ENCODE measurements at regions not wholly inside any gene's neighbourhood (a gene's known extent, or its start where the extent isn't known, plus 50 kb on each side); places are given as distances from the start of the nearest gene placed in this dataset.

GRCh38 chr5:126052791-126053190, 370.4 kb upstream of the GRAMD2B start:
- TF ChIP-seq EP300 (IDR thresholded peaks at IDR 0.05; ENCODE audit: borderline replicate concordance): no peak
- no peak for TF ChIP-seq ZBTB7A (IDR thresholded peaks at IDR 0.05; ENCODE audit: low read depth)
- no peak for TF ChIP-seq MAX (IDR thresholded peaks at IDR 0.05)
- no peak for TF ChIP-seq FOXM1 (IDR thresholded peaks at IDR 0.05; ENCODE audit: borderline replicate concordance, low read depth)
- no peak for TF ChIP-seq CREB1 (IDR thresholded peaks at IDR 0.05; ENCODE audit: low read depth)
- no peak for TF ChIP-seq EGR1 (IDR thresholded peaks at IDR 0.05)
- TF ChIP-seq USF1 (IDR thresholded peaks at IDR 0.05): no peak
- no peak for TF ChIP-seq RAD21 (IDR thresholded peaks at IDR 0.05; ENCODE audit: low read depth)
- no peak for TF ChIP-seq REST (IDR thresholded peaks at IDR 0.05; ENCODE audit: low read depth)
- no peak for TF ChIP-seq TCF12 (IDR thresholded peaks at IDR 0.05; ENCODE audit: low read depth)
- no peak for TF ChIP-seq TAF1 (IDR thresholded peaks at IDR 0.05; ENCODE audit: low read depth)
- TF ChIP-seq YY1 (IDR thresholded peaks at IDR 0.05; ENCODE audit: low read depth): no peak
- TF ChIP-seq TEAD4 (IDR thresholded peaks at IDR 0.05): no peak
- TF ChIP-seq CEBPB (IDR thresholded peaks at IDR 0.05): no peak
- TF ChIP-seq NFIC (IDR thresholded peaks at IDR 0.05): no peak

- no peak for TF ChIP-seq MAX (IDR thresholded peaks at IDR 0.05)
- no peak for TF ChIP-seq EP300 (IDR thresholded peaks at IDR 0.05; ENCODE audit: borderline replicate concordance)
- no peak for TF ChIP-seq CREB1 (IDR thresholded peaks at IDR 0.05; ENCODE audit: low read depth)
- TF ChIP-seq REST (IDR thresholded peaks at IDR 0.05; ENCODE audit: low read depth): no peak
- no peak for TF ChIP-seq NFIC (IDR thresholded peaks at IDR 0.05)
- TF ChIP-seq TEAD4 (IDR thresholded peaks at IDR 0.05): no peak
- TF ChIP-seq TCF12 (IDR thresholded peaks at IDR 0.05; ENCODE audit: low read depth): no peak
- no peak for TF ChIP-seq RAD21 (IDR thresholded peaks at IDR 0.05; ENCODE audit: low read depth)
- no peak for TF ChIP-seq EGR1 (IDR thresholded peaks at IDR 0.05)
- no peak for TF ChIP-seq CEBPB (IDR thresholded peaks at IDR 0.05)
- no peak for TF ChIP-seq ZBTB7A (IDR thresholded peaks at IDR 0.05; ENCODE audit: low read depth)
- TF ChIP-seq TAF1 (IDR thresholded peaks at IDR 0.05; ENCODE audit: low read depth): no peak
- TF ChIP-seq USF1 (IDR thresholded peaks at IDR 0.05): no peak
- TF ChIP-seq YY1 (IDR thresholded peaks at IDR 0.05; ENCODE audit: low read depth): no peak
- TF ChIP-seq FOXM1 (IDR thresholded peaks at IDR 0.05; ENCODE audit: borderline replicate concordance, low read depth): no peak
Measured at GRCh38 chr5:126053630-126054029, 369.6 kb upstream of the GRAMD2B start.

GRCh38 chr5:126054577-126055347, 368.4 kb upstream of the GRAMD2B start:
- no peak for TF ChIP-seq EP300 (IDR thresholded peaks at IDR 0.05; ENCODE audit: borderline replicate concordance)
- no peak for TF ChIP-seq MAX (IDR thresholded peaks at IDR 0.05)
- TF ChIP-seq REST (IDR thresholded peaks at IDR 0.05; ENCODE audit: low read depth): no peak
- no peak for TF ChIP-seq EGR1 (IDR thresholded peaks at IDR 0.05)
- no peak for TF ChIP-seq YY1 (IDR thresholded peaks at IDR 0.05; ENCODE audit: low read depth)
- no peak for TF ChIP-seq NFIC (IDR thresholded peaks at IDR 0.05)
- no peak for TF ChIP-seq TAF1 (IDR thresholded peaks at IDR 0.05; ENCODE audit: low read depth)
- TF ChIP-seq RAD21 (IDR thresholded peaks at IDR 0.05; ENCODE audit: low read depth): no peak
- no peak for TF ChIP-seq FOXM1 (IDR thresholded peaks at IDR 0.05; ENCODE audit: borderline replicate concordance, low read depth)
- no peak for TF ChIP-seq CREB1 (IDR thresholded peaks at IDR 0.05; ENCODE audit: low read depth)
- TF ChIP-seq USF1 (IDR thresholded peaks at IDR 0.05): no peak
- TF ChIP-seq ZBTB7A (IDR thresholded peaks at IDR 0.05; ENCODE audit: low read depth): no peak
- no peak for TF ChIP-seq TCF12 (IDR thresholded peaks at IDR 0.05; ENCODE audit: low read depth)
